Motor neuron (in vitro differentiated cells): ENCODE measurements at regions not wholly inside any gene's neighbourhood (a gene's known extent, or its start where the extent isn't known, plus 50 kb on each side); places are given as distances from the start of the nearest gene placed in this dataset.
"Not testable (repeated sequence)": the region's sequence is repeated elsewhere in the genome, so short reads cannot be mapped to it uniquely, and the experiment has no call there.

Experiments used
- ATAC-seq, 8 experiments: fragments of 200-7000 bp; cut with Tn5 transposase; replicated peaks in 6 of 8; 2 replicates each; pipeline ENCODE4 v1.8.0; 2021; ENCODE audit warnings: mild to moderate bottlenecking in 8 of 8, moderate library complexity in 8 of 8
- H3K27ac ChIP-seq, 2 donors: fragments of 250-450 bp; sonication (Bioruptor Pico); 2 replicates each; pipeline ENCODE4 v1.9.0; 2021; ENCODE audit warnings: antibody characterized with exemption in 2 of 2, mild to moderate bottlenecking in 2 of 2, moderate library complexity in 1 of 2
- H3K4me1 ChIP-seq, 2 donors: fragments of 250-450 bp; sonication (Bioruptor Pico); replicated peaks in 1 of 2; 2 replicates each; pipeline ENCODE4 v1.6.1; 2021; ENCODE audit warnings: antibody characterized with exemption in 2 of 2, mild to moderate bottlenecking in 2 of 2, moderate library complexity in 1 of 2
- H3K4me3 ChIP-seq, 5 donors: fragments of 250-450 bp; sonication (Bioruptor Pico); 2 replicates each; pipeline ENCODE4 v1.9.0; 2021; ENCODE audit warnings: antibody characterized with exemption in 5 of 5, mild to moderate bottlenecking in 5 of 5, moderate library complexity in 4 of 5
- WGBS, 10 experiments: fragments of 450-650 bp; shearing (Covaris generic); methylation state at CpG; one replicate each; pipeline ENCODE4 v1.0.0; 2022; 5-methylcytosine and 5-hydroxymethylcytosine counted together
- in situ Hi-C, 9 experiments: fragments of 400-800 bp; cut with MboI; loops; one replicate each; pipeline ENCODE4 v1.15.0; 2021; ENCODE audit warnings: low sequenced_read_pairs in 9 of 9, low pct_unique_long_range_greater_than_20kb in 2 of 9; ENCODE audit not compliant: unreplicated experiment in 9 of 9

DNA sequence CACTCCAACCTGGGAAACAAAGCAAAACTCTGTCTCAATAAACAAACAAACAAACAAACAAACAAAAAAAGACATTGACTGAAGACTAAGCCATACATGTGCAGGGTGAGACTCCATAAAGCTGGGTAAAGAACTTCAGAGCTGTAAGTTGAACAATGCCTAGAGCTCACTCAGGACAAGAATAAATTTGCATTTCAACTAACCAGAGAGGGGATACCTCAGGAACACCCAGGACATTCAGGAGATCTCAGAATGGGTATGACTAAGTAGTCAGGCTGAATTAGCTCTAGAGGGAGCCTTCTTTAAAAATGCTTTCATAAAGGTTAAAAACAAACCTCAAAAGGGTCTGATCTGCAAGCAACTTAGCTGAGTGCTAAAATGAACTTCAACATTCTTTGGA, 267.7 kb upstream of the DIO3 start:
- Histone ChIP-seq H3K4me3 (no peak overlapping the region), H3K4me1 (peaks cover 18 to 24% of the 10 kb centered on the region in 2 donors), H3K27ac (no peak overlapping the region)
- in situ Hi-C loops = no loop called here
- peak in 5 of 8 experiments; percentile 19 to 59 (median 45) for ATAC-seq

DNA sequence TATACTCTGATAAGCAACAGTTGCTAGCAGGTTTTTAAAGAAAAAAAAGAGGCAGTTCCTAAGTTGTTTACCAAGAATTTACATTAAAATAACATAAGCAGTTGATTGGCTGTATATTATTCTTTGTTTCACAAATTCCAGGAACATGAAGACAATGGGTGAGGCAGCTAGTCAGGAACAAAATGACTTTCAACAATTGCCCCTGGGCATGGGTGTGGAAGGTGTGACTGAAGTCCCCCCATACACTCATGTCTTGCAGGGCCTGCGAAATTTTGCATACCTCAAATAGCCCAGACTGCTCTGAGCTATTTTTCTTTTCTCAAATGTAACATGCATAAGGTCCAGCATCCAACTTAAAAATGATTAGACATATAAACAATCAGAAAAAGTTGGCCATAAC, 267.2 kb upstream of the DIO3 start:
- Histone ChIP-seq H3K4me1 (peaks cover 12 to 18% of the 10 kb centered on the region in 2 donors), H3K27ac (no peak overlapping the region), H3K4me3 (no peak overlapping the region)
- peak in 2 of 8 experiments; percentile 41 to 71 for ATAC-seq
- WGBS, 10 experiments = 0 to 100% (median 75%) methylated on average over 1 of the region's 1 CpG; no CpG with 5 or more reads in 7 of the 10 experiments
- in situ Hi-C loops = no loop called here

DNA sequence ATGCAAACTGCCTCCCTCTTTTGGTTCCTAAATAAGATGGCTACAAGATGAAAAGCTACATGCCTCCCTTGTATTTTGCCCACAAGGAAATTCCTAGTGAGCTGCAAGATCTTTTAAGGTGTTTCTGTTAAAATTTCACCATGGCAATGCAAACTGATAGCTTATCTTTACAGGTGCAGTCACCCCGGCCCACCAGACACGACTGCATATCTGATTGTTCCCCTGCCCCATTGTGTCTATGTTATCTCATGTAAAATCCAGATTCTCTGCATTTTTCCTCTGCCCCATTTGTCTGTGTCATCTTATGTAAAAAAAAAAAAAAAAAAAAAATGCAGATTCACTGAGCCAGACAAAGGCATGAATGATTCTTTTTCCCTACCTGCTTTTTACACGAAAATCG, 261.5 kb upstream of the DIO3 start:
- in situ Hi-C loops, H3K4me1 ChIP-seq, ATAC-seq, H3K27ac ChIP-seq, H3K4me3 ChIP-seq: not testable (repeated sequence)
- WGBS, 10 experiments = 8 to 78% (median 60%) methylated on average over 2 to 4 of the region's 4 CpGs; no CpG with 5 or more reads in 1 of the 10 experiments

DNA sequence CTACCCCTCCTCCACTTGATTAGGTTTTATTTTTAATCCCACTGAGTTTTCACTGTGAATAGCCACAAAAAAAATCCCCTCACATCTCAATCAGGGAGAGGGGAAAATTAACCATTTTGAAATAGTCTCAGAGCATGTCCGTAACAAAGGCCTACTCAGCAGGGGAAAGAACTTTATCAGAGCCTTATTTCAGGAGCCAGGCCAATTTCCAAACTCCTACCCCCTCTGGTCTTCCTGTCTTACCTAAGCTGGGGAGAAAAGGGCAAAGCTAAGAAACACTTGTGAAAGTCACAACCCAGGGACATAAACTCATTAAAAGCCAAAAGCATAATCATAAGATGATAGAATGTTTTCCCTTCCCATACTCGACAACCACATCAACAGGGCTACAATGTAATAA, 260.3 kb upstream of the DIO3 start:
- Histone ChIP-seq H3K27ac (no peak overlapping the region), H3K4me1 (no peaks in the 10 kb centered on the region), H3K4me3 (no peak overlapping the region)
- 0 to 88% (median 76%) methylated on average over 1 to 2 of the region's 2 CpGs; no CpG with 5 or more reads in 2 of the 10 experiments for WGBS, 10 experiments
- in situ Hi-C loops = no loop called here
- ATAC-seq = no peak

DNA sequence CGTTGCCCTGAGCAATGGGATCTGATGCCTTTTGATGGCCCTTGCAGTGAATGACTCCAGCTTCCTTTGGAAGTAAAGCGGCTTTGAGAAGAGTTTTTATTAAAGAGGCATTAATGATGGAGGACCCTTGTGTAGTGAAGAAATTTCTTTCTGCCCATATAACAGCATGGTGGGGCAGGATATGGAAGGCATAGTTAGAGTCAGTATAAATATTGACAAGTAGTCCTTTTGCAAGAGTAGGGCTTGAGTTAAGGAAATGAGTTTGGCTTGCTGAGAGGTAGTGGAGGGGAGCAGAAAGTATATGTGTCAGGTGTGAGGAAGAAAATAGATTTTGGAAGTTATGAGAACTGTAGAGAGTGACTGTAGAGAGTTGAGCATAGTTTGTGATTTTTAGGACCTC, 254.1 kb upstream of the DIO3 start:
- 71 to 100% (median 80%) methylated on average over 1 of the region's 2 CpGs; no CpG with 5 or more reads in 7 of the 10 experiments for WGBS, 10 experiments
- H3K4me3 ChIP-seq, in situ Hi-C loops, H3K27ac ChIP-seq, H3K4me1 ChIP-seq, ATAC-seq: not testable (repeated sequence)

DNA sequence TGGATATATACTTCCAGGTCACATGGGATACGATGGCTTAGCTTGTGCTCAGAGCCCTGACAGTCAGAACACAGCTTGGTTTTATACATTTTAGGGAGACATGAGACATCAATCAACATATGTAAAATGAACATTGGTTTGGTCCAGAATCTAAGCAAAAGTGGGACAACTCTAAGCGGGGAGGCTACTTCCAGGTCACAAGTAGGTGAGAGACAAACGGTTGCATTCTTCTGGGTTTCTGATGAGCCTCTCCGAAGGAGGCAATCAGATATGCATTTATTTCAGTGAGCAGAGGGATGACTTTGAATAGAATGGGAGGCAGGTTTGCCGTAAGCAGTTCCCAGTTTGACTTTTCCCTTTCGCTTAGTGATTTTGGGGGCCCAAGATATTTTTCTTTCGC, 250.1 kb upstream of the DIO3 start:
- H3K4me3 ChIP-seq, H3K4me1 ChIP-seq, in situ Hi-C loops, H3K27ac ChIP-seq, ATAC-seq: not testable (repeated sequence)
- 19 to 100% (median 83%) methylated on average over 1 to 7 of the region's 7 CpGs for WGBS, 10 experiments

DNA sequence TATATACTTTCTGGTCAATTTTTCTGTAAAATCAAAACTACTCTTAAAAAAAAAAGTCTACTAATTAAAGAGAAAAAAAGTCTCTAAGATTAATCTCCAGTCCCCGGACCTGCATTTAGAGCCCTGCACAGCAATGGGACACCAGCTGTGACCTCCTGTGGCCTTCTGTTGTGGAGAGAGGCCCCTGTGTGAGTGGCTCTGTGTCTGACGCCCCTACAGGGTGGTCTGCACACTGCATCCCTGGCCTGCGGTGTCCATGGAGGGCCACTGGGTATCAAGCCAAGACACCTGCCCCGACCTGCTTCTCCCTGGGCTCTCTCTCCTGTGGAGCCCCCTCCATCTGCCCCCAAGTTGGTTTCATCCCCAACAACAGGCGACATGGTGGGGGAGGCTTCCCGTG, 248.0 kb upstream of the DIO3 start:
- Histone ChIP-seq H3K4me1 (no peaks in the 10 kb centered on the region), H3K4me3 (no peak overlapping the region), H3K27ac (no peak overlapping the region)
- WGBS, 10 experiments = 0 to 86% (median 35%) methylated on average over 1 to 3 of the region's 6 CpGs; no CpG with 5 or more reads in 2 of the 10 experiments
- in situ Hi-C loops = no loop called here
- ATAC-seq = no peak

DNA sequence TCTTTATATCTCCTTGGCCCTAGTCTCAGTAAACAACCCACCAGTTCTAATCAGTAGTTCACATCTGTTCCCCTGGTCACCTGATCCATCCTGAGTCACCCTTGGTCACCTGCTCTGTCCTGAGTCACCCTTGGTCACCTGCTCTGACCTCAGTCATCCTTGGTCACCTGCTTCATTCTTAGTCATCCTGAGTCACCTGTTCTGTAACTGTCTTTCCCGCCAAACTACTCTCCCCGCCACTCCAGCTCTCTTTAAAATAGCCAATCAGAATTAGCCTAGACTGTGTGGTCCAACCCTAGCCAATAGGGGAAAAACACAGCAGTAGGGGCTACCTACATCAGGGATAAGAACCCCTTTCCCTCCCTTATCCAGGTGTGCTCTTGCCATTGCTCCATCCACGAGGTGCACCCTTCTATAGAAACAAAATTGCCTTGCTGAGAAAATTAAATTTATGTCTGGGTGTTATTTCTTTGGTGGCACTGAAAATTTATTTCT, 245.4 kb upstream of the DIO3 start:
- in situ Hi-C loops = no loop called here
- H3K27ac ChIP-seq = no peak overlapping the region
- WGBS, 10 experiments = 0 to 92% (median 67%) methylated on average over 1 to 3 of the region's 3 CpGs; no CpG with 5 or more reads in 2 of the 10 experiments
- H3K4me1 ChIP-seq = no peaks in the 10 kb centered on the region
- ATAC-seq = peak in 3 of 8 experiments; percentile 24 to 71 (median 35)
- H3K4me3 ChIP-seq = no peak overlapping the region

DNA sequence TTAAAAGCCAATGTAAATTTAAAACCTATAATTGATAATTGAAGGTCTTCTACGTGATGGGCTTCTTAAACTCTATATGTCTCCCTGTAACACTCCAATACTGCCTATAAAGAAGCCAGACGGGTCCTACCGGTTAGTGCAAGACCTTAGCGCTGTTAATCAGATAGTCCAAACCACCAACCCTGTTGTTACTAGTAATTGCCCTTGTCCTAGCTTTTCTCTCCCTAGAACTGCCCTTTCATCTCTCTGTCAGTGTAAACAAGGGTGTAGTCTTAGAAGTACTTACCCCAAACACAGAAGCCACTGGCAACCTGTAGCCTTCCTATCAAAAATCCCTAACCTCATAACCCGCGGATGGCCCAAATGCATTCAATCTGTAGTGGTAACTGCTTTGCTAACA, 243.0 kb upstream of the DIO3 start:
- Histone ChIP-seq H3K4me1 (no peaks in the 10 kb centered on the region), H3K4me3 (no peak overlapping the region), H3K27ac (no peak overlapping the region)
- ATAC-seq = no peak
- WGBS, 10 experiments = 40 to 98% (median 48%) methylated on average over 1 to 6 of the region's 6 CpGs; no CpG with 5 or more reads in 1 of the 10 experiments
- in situ Hi-C loops = no loop called here

DNA sequence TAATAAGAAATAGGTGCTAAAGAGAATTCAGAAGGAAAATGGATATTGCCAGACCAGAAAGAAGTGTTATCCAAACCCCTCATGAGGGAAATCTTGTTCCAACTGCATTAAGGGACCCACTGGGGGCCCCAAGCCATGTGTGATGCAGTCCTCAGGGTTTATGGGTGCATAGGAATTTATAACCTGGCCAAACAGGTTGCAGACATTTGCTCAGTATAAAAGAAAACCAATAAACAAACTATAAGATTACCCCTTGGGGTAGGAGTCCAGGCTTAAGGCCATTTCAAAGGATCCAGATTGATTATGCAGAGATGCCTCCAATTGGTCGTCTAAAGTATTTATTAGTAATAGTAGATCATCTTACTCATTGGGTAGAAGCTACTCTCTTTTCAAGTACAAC, 240.9 kb upstream of the DIO3 start:
- ATAC-seq = no peak
- Histone ChIP-seq H3K4me1 (no peaks in the 10 kb centered on the region), H3K27ac (no peak overlapping the region), H3K4me3 (no peak overlapping the region)
- in situ Hi-C loops = no loop called here
- WGBS, 10 experiments = 13 to 78% (median 50%) methylated on average over 1 of the region's 1 CpG; no CpG with 5 or more reads in 6 of the 10 experiments

DNA sequence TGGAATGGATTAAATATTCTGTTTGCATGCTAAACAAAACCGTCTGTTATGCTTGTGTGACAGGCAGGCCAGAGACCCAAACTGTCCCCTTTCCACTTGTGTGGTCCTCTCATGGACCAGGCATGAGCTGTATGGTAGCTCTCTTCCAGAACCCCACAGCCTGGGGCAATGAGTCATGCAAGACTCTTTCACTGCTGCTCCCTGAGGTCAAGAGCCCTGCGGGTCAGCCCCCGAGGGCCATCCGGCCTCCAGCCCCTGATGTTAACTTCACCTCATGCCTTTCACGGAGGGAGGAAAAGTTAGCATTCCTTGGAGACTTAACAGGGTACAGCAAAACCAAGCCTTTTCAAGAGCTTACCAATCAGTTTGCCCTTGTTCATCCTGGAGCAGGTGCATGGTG, 239.1 kb upstream of the DIO3 start:
- in situ Hi-C loops = no loop called here
- Histone ChIP-seq H3K27ac (no peak overlapping the region), H3K4me3 (no peak overlapping the region), H3K4me1 (no peaks in the 10 kb centered on the region)
- ATAC-seq = no peak
- 26 to 76% (median 52%) methylated on average over 1 to 4 of the region's 5 CpGs; no CpG with 5 or more reads in 6 of the 10 experiments for WGBS, 10 experiments

DNA sequence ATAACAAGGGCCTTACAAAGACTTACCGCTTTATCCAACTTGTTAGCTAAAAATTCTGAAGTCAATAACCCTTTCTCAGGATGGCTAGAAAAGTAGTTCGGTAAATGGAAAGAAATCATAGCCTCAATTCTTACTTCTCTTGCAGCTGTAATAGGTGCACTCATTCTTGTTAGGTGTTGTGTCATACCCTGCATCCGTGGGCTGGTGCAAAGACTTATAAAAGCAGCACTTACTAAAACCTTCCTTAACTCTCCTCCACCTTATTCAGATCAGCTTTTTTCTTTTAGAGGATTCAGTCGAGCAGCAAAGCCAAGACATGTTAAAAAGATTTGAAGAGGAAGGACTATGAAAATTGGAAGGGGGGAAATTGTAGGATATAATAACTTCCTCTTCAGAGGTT, 238.2 kb upstream of the DIO3 start:
- Histone ChIP-seq H3K27ac (no peak overlapping the region), H3K4me3 (no peak overlapping the region), H3K4me1 (no peaks in the 10 kb centered on the region)
- in situ Hi-C loops = no loop called here
- WGBS, 10 experiments = 7 to 100% (median 80%) methylated on average over 1 to 4 of the region's 4 CpGs; no CpG with 5 or more reads in 1 of the 10 experiments
- no peak for ATAC-seq

DNA sequence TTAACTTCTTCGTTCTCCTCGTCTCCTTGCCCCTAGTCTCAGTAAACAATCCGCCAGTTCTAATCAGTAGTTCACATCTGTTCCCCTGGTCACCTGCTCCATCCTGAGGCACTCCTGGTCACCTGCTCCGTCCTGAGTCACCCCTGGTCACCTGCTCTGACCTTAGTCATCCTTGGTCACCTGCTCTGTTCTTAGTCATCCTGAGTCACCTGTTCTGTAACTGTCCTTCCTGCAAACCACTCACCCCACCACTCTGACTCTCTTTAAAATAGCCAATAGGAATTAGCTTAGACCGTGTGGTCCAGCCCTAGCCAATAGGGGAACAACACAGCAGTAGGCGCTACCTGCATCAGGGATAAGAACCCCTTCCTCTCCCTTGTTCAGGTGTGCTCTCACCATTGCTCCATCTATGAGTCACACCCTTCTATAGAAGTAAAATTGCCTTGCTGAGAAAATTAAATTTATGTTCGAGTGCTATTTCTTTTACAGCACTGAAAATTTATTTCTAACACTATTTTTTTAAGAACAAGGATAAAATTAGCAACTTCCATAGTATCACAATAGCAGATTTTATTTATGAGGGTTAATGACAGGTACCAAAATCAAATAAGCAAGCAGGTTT, 237.6 kb upstream of the DIO3 start:
- 13 to 96% (median 81%) methylated on average over 1 to 7 of the region's 7 CpGs for WGBS, 10 experiments
- in situ Hi-C loops, ATAC-seq, H3K27ac ChIP-seq, H3K4me1 ChIP-seq, H3K4me3 ChIP-seq: not testable (repeated sequence)

DNA sequence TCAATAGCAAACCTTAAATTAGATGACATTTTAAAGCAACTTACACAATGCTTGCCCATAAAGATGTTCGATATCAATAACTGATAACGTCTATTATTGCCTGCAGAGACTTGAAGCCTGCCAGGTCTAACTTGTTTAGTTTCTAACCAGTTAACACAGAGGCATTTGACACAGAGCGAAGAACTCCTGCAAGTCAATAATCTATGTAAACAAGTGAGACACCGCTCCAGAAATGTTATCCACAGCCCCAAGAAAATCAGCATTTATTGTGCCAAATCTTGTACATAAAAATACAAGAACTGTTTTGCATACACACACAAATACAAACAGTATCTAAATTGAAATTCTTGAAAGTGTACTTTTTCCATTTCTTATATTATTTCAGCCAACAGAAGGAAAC, 236.0 kb upstream of the DIO3 start:
- Histone ChIP-seq H3K4me1 (no peaks in the 10 kb centered on the region), H3K27ac (no peak overlapping the region), H3K4me3 (no peak overlapping the region)
- 43 to 100% (median 93%) methylated on average over 2 to 4 of the region's 4 CpGs; no CpG with 5 or more reads in 2 of the 10 experiments for WGBS, 10 experiments
- in situ Hi-C loops = no loop called here
- ATAC-seq = no peak
